GM18499 (cell line): ENCODE measurements at regions not wholly inside any gene's neighbourhood (a gene's known extent, or its start where the extent isn't known, plus 50 kb on each side); places are given as distances from the start of the nearest gene placed in this dataset.
"Not testable (repeated sequence)": the region's sequence is repeated elsewhere in the genome, so short reads cannot be mapped to it uniquely, and the experiment has no call there.

ENCODE experiments used
- ATAC-seq: cut with Tn5 transposase; IDR thresholded peaks from one replicate; pipeline ENCODE4 v1.9.1; 2021; ENCODE audit warnings: moderate number of reproducible peaks; ENCODE audit not compliant: insufficient read depth, unreplicated experiment

DNA sequence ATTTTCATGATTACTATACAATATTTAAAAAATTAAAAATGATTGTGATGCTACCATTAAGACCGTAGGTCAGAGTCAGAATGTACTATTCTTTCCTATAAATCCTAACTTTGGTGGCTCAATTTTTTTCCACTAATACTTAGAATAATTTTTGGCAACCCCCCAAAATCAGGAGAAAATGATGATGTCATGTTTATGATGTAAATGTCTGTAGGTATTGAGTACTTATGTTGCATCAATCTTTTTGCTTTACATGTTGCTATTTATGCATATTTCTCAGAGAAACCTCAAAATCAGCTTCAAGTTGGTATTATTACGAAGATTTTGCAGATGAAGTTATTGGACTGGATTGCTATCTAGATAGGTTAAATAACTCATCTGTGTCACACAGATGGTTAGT, 371.2 kb downstream of the ADGRL2 start:
- no peak for ATAC-seq

DNA sequence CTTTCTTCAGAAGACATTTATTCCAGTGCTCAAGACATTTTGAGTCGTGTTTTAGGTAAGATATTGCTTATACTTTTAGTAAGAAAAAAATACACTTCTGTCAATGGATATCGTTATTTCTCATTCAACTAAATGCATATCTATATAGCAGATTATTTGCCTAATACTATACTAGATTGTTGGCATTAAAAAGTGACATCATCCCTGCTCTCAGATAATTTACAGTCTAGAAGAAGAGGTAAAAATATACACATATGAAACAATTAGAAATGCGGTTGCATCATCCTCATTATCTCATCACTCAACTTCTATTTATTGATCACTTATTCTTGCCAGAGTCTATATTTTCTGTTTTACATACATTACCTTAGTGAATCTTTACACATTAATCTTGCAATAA, 367.7 kb downstream of the ADGRL2 start:
- no peak for ATAC-seq

DNA sequence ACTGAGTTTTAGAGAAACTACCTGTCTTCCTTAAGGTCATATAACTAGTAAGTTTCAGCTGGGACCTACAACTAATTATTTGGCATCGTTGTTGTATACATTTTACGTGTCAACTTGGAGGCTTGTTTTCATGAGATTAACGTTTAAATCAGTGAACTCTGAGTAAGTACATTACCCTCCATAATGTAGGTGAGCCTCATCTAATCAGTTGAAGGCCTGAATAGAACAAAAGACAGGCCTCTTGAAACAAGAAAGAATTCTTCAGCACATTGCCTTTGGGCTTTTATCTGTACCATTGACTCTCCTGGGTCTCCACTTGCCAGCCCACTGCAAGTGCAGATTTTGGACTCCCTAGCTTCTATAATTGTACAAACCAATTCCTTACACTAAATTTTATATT, 364.6 kb downstream of the ADGRL2 start:
- no peak for ATAC-seq

DNA sequence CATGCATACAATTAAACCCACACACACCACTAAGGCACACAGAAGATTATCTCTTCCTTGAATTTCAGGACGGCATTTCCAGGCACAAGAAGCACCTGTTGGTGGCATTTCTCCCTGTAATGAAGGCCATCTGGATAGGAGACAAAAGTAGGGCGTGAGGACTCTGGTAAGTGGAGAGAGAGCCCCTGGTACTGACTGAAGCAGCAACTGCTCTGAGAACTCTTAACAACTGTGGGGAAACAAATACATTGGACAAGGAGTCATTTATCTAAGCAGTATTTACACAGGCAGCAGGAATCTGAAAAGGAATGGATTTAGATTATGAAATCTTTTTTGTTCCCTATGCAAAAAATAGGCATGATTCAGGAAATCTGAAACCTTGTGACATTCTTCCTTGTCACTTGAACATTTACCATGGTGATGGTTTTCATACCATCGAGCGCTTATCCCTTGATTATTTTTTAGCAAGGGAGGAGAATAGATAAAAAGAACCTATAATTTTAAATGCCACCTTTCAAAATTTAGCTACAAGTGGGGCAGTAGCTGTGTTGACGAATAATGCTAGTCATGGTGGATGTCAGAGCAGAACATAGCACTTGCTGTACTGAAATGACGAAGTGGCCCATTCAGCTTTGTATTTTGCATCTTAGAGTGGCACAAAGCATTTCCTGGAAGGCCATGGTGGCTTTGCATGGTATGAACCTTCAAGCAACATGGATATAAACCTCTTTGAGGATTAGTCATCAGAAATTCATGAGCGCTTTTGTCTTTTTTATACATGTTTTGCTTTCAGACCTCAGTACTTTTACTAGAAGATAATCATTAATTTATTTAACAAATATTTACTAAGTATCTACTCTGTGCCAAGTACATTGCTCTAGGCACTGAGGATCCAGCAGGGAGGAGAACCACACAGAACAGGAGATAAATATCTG, 362.0 kb downstream of the ADGRL2 start:
- ATAC-seq: no peak

DNA sequence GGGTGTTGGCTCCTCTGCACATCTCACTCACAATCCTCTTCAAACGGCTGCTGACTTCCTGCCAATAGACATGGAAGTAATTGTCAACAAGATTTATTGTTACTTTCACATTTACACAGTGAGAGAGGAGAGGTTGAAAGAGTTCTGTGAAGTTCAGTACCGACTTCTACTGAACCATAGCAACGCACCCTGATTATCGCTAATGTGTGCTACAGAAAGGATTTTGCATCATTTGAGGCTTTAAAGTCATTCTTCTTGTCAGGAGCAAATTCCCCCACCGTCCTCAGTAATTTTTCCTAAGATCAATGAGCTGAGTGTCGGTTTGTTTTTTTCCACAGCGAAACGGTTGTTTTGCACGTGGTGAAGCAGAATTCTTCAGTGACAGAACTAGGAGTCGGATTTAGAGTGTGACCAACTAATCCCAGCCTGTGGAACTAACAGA, 361.0 kb downstream of the ADGRL2 start:
- peak; percentile 57 for ATAC-seq

DNA sequence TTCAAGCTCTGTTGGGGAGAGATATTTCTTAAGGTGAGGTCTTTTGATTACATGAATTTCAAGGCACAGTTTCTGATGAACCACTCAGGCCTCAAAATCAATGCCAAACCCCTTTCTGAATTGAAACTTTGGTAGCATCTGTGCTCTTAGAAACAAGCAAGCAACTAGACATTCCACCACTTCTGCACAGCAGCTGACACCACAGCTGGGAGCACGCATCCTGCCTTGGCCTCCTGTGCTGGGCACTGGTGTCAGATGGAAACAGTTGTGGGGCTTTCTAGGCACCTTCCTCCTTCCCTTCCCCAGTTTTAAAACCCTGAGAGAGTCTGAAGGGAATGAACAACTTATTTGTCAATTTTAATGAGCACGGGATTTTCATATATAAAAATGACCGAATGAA, 360.2 kb downstream of the ADGRL2 start:
- ATAC-seq: no peak

DNA sequence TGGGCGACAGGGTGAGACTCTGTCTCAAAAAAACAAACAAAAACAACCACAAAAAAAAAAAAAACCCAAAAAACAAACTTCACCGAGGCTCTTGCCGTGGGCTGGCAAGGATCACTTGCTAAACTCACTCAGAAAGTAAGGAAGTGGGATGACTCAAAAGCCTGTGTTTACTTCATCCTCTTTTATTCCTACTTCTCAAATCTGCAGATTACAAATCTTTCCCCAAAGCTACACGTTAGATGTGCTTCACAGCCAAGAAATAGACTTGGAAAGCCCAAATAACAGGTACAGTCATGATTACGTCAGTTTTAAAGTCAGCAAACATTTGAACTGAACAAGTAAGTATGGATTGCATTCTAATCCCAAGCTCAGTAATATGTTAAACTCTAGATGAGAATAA, 359.3 kb downstream of the ADGRL2 start:
- ATAC-seq: no peak

DNA sequence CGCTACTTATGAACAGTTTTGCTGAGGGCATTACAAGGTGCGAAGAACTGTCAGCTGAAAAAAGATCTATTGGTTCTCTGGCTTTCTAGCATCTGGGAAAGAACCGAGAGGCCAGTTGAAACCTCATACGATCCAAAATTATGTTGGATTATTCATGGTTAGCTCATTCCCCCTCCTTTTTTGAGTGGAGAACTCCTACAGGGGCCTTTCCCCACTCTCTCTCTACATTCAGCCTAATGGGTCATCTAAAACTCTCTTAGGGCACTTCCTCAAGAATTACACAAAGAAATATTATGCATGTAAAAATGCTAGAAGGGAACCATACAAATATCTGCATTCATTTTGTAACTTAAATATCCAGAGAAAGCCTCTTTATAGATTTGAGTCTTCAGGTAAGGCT, 358.2 kb downstream of the ADGRL2 start:
- no peak for ATAC-seq

DNA sequence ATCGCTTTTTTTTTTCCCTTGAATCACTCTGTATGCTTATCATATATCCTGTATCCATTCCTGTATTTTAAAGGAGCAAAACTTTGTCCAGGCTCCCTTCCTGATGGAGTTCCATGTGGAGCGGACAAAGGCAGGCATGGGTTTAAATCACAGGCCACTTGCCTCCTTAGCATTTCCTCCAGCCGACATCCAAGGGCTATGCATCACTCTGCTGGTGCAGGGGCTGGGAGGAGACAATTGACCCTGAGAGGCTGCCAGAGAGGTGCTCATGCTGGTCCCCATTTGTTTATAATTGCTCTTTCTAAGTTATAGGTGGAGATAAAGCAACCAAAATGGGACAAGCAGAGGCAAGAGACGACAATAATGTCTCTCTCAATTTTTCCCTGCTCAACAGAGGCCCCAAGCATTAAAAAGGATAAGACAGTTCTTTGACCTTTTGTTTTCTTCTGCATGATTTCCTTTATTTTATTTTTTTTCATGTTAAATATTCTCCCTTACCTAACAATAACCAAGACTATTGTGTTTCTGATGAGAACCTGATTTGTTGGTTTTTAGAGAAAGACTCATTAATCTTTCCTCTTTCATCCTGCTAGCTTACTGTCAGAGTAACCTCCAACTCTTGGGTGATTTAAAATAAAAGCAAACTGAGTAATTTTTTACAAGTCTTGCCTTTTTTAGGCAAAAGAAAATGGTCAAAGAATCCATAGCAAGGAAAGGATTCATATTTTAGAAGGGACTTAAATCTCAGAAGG, 353.7 kb downstream of the ADGRL2 start:
- ATAC-seq: no peak

DNA sequence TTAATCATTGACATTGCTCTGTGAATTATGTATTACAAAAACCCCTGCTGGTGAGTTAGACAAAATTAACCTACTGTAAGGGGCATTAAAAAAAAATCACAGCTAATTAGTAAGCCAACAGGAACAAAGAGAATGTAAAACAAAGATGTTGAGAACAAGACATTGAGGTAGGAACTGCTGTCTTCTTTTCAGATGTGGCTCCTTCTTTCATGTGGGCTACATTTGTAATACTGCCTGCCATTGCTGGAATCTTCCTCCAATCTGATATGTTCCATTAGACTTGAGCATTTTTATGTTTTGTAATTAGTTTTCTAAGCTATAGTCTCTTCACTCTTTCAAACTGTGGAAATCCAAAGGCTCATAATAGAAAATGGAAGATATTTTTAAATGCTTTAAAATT, 353.0 kb downstream of the ADGRL2 start:
- ATAC-seq: no peak

DNA sequence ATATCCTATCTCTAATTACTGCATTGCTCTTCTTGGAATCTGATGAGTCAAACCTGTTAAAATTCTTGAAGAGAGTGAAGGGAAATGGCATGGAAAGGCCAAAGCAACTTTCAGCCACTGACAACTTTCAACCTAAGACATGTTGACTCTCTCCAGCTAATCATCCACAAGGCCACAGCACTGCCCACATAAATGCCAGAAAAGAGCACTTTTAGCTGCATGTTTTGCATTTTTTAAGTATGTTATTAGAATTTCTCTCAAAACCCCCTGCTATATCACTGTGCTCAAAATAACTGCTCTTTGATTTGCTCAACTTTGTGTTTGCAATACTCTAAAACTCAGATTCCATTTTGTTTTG, 352.5 kb downstream of the ADGRL2 start:
- ATAC-seq: peak; percentile 43

DNA sequence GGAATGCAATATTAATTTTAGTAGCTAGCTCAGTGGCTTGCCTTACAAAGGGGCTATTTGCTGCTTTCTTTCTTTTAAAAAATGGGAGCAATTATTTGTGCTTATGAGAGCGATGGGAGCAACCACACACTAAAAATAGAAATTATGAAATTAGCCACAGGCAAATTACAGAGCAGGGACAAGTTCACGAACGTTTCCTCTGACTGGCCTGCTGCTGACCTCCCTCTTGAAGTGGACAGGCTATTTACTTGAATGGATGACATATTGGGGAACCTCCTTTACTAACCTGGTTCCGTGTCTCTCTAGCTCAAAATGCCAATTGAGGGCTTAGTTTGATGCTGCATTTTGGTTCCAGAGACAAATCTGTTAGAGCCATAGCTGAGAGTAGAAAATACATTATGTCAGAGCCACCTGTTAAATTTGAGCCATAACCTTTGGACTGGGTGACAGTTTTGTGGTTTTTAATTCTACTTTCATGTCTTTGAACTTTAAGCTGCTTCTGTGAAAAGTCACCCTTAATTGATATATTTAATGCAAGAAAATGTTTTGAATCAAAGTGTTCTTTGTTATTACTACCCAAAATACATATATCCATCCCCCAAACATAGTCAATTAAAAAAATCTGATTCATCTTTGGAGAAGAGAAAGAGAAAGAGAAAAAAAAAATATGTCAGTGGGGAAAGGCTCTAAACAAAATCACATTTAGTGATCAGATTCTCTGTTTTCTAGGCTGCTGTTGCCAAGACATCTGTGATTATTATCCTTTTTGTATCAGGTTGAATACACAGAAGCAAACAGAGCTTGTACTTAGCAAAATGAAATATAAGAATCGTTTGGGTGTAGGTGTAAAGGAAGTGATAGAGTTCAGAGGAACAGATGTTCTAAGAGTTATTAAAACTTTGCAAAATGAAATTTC, 351.9 kb downstream of the ADGRL2 start:
- ATAC-seq: peak; percentile 46

DNA sequence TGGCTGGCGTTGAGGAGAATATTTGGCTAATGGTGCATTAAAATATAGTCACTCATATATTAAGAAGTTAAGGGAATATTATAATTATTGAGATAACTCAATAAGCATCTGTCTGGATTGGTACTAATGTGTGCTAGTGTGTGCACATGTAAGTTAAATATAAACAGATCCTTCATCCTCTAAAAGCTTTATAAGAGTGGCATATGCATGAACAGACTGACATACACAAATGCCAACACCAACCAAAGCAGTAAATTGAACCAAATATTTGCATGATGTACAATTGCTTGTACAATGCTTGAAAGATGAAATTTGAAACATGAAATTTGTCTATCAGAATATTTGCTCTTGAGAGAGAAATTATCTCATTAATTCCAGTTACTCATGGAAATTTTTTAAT, 344.9 kb downstream of the ADGRL2 start:
- ATAC-seq: no peak

DNA sequence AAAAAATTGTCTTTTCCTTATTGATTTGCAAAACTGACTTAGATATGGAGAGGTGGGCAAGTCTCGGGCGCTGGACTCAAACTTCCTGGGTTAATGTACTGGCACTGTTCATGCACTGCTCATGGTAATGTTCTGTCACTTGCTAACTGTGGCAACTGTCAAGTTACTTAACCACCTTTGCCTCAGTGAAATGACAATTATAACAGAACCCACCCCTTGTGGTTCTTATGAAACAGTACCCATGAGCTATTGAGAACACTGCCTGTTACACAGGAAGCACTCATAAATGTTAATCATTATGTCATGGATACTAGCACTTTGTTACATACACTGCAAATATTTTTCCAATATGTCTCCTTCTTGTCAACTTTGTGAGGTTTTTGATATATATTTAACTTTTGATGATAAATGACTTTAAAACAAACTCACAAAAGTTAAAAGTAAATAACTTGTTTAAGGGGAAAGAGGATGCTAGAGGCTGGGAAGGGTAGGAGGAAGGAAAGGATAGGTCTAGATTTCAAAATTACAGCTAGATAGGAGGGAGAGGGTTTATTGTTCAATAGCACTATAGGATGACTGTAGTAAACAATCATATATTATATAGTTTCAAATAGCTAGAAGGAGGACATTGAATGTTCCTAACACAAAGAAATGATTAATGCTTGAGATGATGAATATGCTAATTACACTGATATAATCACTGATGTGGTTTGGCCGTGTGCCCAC, 342.5 kb downstream of the ADGRL2 start:
- no peak for ATAC-seq

DNA sequence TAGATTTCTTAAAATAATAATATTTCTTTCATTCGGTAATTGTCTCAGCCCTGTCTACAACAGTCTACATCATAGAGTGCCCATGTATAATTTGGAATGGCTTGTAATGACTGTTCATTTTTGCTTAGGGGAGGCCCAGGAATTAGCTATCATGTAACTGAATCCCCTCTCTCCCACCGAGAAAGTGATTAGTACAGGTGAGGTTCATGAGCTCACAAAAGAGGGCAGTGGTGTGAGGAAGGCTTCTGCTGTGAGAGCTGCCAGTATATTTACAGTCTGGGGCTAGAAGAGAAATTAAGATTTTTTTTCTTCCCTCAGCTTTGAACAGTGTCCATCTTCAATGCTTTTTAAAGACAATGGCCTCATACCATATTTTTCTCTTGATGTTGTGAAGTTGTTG, 340.7 kb downstream of the ADGRL2 start:
- ATAC-seq: no peak

DNA sequence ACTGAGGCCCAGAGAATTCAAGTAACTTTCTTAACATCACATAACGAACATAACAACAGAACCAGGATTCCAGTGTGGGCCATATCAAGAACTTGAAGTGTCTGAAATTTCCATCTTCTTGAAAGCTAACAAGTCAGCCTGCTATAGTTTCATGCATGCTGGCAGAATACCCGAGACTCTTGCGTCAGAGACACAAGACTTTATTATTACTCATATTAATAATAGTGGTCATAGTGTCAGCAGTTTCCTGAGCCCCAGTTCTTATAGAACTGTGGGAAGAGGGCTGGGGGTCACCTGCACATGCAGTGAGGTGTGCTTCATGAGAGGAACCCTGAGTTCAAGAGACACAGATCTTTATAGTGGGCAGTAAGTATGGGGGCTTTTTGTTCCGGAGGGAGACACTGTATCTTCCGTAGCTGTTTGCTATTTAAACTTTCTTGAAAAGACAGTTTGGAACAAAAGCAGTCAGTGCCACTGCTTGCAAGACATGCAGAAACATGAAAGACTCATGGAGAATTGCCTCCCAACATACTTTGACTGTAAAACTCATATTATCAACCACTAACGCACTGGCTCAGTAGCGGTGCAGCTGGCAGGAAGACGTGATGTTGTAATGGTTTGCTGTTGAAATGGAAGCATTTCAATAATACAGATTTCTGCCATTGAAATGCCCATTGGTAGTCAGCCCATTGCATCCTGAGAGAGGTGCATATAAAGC, 339.2 kb downstream of the ADGRL2 start:
- ATAC-seq: no peak

DNA sequence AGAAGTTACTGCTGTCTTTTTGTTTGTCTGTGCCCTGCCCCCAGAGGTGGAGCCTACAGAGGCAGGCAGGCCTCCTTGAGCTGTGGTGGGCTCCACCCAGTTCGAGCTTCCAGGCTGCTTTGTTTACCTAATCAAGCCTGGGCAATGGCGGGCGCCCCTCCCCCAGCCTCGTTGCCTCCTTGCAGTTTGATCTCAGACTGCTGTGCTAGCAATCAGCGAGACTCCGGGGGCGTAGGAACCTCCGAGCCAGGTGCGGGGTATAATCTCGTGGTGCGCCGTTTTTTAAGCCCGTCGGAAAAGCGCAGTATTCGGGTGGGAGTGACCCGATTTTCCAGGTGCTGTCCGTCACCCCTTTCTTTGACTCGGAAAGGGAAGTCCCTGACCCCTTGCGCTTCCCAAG, 335.6 kb downstream of the ADGRL2 start:
- ATAC-seq: not testable (repeated sequence)

DNA sequence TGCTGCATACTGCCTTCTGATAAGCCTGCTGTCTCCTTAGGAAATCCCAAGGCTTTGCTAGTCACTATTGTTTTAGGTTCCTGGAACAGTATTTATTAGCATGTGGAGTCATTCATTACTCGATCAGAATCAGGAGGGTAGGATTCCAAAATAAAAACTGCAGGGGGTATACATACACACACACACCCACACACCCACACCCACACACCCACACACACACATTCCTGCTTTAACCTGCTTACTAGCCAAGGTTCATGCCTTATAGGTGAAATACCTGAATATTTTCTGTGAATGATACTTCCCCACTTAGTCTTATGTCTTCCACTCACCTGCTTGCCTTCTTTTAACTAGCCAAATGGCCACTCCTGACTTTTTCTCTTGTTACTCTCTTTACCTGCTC, 325.1 kb downstream of the ADGRL2 start:
- ATAC-seq: no peak

DNA sequence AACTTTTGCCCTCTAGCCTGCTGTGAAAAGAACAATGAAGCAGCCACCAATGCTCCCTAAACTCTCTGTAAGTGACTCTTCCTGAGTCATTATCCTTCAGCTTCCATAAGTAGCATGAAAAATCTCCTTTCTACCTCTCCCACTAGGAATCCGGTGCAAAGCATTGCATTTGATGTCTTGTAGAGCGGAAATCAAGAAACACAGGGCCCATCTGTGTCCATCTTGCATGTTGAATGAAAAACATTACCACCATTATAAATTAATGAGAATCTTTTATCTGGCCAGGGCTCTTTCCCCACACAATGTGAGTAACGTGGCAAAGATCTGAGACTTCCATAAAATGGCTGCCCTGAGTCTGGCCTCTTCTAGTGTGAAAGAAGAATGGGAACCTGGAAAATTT, 324.4 kb downstream of the ADGRL2 start:
- no peak for ATAC-seq
